SK-N-SH (cell line): ENCODE measurements at regions not wholly inside any gene's neighbourhood (a gene's known extent, or its start where the extent isn't known, plus 50 kb on each side); places are given as distances from the start of the nearest gene placed in this dataset.

Experiments
- CTCF ChIA-PET: fragments of 300-600, 350-600 bp; formaldehyde crosslinking; extraction: SDS; loops from one replicate; lab custom pipeline; 2021; lab: Yijun Ruan, JAX
- POLR2A ChIA-PET: fragments of 350-600 bp; sonication (Branson Sonifier 250); formaldehyde crosslinking; extraction: SDS; loops from one replicate; lab custom pipeline; 2020; ENCODE audit warnings: antibody characterized with exemption, inconsistent platforms; lab: Yijun Ruan, JAX
- DNase-seq: peaks from one replicate; pipeline ENCODE4 v3.0.0; 2012
- H2AFZ ChIP-seq: fragments of 200-600 bp; sonication (generic); 2 replicates; pipeline ENCODE4 v1.8.1; 2016; ENCODE audit warnings: antibody characterized with exemption, mild to moderate bottlenecking, low read depth
- H3F3A ChIP-seq: fragments of 200-600 bp; sonication (generic); replicated peaks from 2 replicates; pipeline ENCODE3; 2016; ENCODE audit warnings: antibody characterized with exemption, mild to moderate bottlenecking; ENCODE audit not compliant: insufficient read depth
- H3K27ac ChIP-seq, 2 experiments: fragments of 200-500 bp in 1 of 2; fragments of 200-600 bp in 1 of 2; sonication (Bioruptor generic) in 1 of 2; sonication (generic), shearing (Covaris generic) in 1 of 2; 2 replicates each; pipeline versions ENCODE4 v1.5.1 to v1.6.1; 2014 to 2016; ENCODE audit warnings: low read depth in 2 of 2, inconsistent platforms in 1 of 2, low read length in 1 of 2, mild to moderate bottlenecking in 1 of 2, mixed read lengths in 1 of 2
- H3K27me3 ChIP-seq: fragments of 200-600 bp; sonication (generic), shearing (Covaris generic); 2 replicates; pipeline ENCODE4 v1.6.1; 2016; ENCODE audit warnings: mixed run types; ENCODE audit not compliant: insufficient read depth
- H3K36me3 ChIP-seq, 2 experiments: fragments of 200-500 bp in 1 of 2; fragments of 200-600 bp in 1 of 2; sonication (Bioruptor generic) in 1 of 2; sonication (generic) in 1 of 2; replicated peaks in 1 of 2; 2 replicates each; pipeline versions ENCODE3 to v1.5.1; 2014 to 2016; ENCODE audit warnings: low read length in 1 of 2, mild to moderate bottlenecking in 1 of 2; ENCODE audit not compliant: insufficient read depth in 2 of 2, control insufficient read depth in 1 of 2
- H3K4me1 ChIP-seq, 2 experiments: fragments of 200-500 bp in 1 of 2; fragments of 200-600 bp in 1 of 2; sonication (Bioruptor generic) in 1 of 2; sonication (generic), shearing (Covaris generic) in 1 of 2; 2 replicates each; pipeline versions ENCODE4 v1.5.1 to v1.6.1; 2014 to 2016; ENCODE audit warnings: low read depth in 1 of 2, low read length in 1 of 2, mixed run types in 1 of 2; ENCODE audit not compliant: insufficient read depth in 2 of 2, control insufficient read depth in 1 of 2
- H3K4me2 ChIP-seq: fragments of 200-600 bp; sonication (generic), shearing (Covaris generic); 2 replicates; pipeline ENCODE4 v1.6.1; 2017; ENCODE audit warnings: mixed run types
- H3K4me3 ChIP-seq, 2 experiments: fragments of 200-500 bp in 1 of 2; fragments of 200-600 bp in 1 of 2; sonication (Bioruptor generic) in 1 of 2; sonication (generic), shearing (Covaris generic) in 1 of 2; 2 replicates each; pipeline versions ENCODE4 v1.5.1 to v1.8.1; 2014 to 2016; ENCODE audit warnings: low read depth in 2 of 2, inconsistent platforms in 1 of 2, low read length in 1 of 2, mild to moderate bottlenecking in 1 of 2, mixed read lengths in 1 of 2, moderate library complexity in 1 of 2
- H3K79me2 ChIP-seq: fragments of 200-600 bp; sonication (generic); 2 replicates; pipeline ENCODE4 v1.8.1; 2017; ENCODE audit warnings: mild to moderate bottlenecking; ENCODE audit not compliant: insufficient read depth
- H3K9ac ChIP-seq: fragments of 200-600 bp; sonication (generic); 2 replicates; pipeline ENCODE4 v1.6.1; 2017; ENCODE audit warnings: mixed run types
- H3K9me2 ChIP-seq: fragments of 200-600 bp; sonication (generic); 2 replicates; pipeline ENCODE4 v1.6.1; 2017; ENCODE audit warnings: mixed run types
- H3K9me3 ChIP-seq: fragments of 200-600 bp; sonication (generic); 2 replicates; pipeline ENCODE4 v1.6.1; 2017; ENCODE audit warnings: mixed run types, mild to moderate bottlenecking, moderate library complexity
- H4K20me1 ChIP-seq: fragments of 200-600 bp; sonication (generic); 2 replicates; pipeline ENCODE4 v1.6.1; 2017; ENCODE audit warnings: mild to moderate bottlenecking, mixed run types; ENCODE audit not compliant: insufficient read depth
- CHD2 ChIP-seq: fragments of 150-350 bp; IDR thresholded peaks from 2 replicates; pipeline ENCODE4 v1.6.1; 2018; ENCODE audit warnings: low read length; ENCODE audit not compliant: partially characterized antibody
- ELF1 ChIP-seq: IDR thresholded peaks from 2 replicates; pipeline ENCODE4 v1.4.0; 2012
- EP300 ChIP-seq, 2 experiments: IDR thresholded peaks; 2 replicates each; pipeline versions ENCODE4 v1.4.0 to v1.6.1; 2012; ENCODE audit warnings: borderline replicate concordance in 1 of 2, low read depth in 1 of 2, low read length in 1 of 2
- GABPA ChIP-seq: IDR thresholded peaks from 2 replicates; pipeline ENCODE4 v1.4.0; 2012; ENCODE audit warnings: low read depth, mild to moderate bottlenecking
- MEF2A ChIP-seq: IDR thresholded peaks from 2 replicates; pipeline ENCODE4 v1.4.0; 2012; ENCODE audit warnings: low read depth, borderline replicate concordance
- NFIC ChIP-seq: IDR thresholded peaks from 2 replicates; pipeline ENCODE4 v1.4.0; 2012; ENCODE audit warnings: borderline replicate concordance
- NRF1 ChIP-seq: IDR thresholded peaks from 2 replicates; pipeline ENCODE4 v1.6.1; 2012; ENCODE audit warnings: low read depth, mild to moderate bottlenecking, low read length
- POLR2AphosphoS5 ChIP-seq: IDR thresholded peaks from 2 replicates; pipeline ENCODE4 v1.6.1; 2012; ENCODE audit warnings: low read depth, low read length
- RCOR1 ChIP-seq: fragments of 150-350 bp; IDR thresholded peaks from 2 replicates; pipeline ENCODE4 v1.6.1; 2017; ENCODE audit warnings: antibody characterized with exemption, low read length
- RFX5 ChIP-seq: IDR thresholded peaks from 2 replicates; pipeline ENCODE4 v1.6.1; 2012; ENCODE audit warnings: mild to moderate bottlenecking, improper control_type of control experiment, low read length
- RXRA ChIP-seq: IDR thresholded peaks from 2 replicates; pipeline ENCODE4 v1.4.0; 2012; ENCODE audit warnings: low read depth, mild to moderate bottlenecking, borderline replicate concordance
- SIN3A ChIP-seq: IDR thresholded peaks from 2 replicates; pipeline ENCODE4 v1.6.1; 2012; ENCODE audit warnings: low read depth, mild to moderate bottlenecking, low read length, moderate library complexity, borderline replicate concordance
- SMC3 ChIP-seq: IDR thresholded peaks from 2 replicates; pipeline ENCODE4 v1.6.1; 2012; ENCODE audit warnings: low read depth, low read length, improper control_type of control experiment
- TCF12 ChIP-seq: IDR thresholded peaks from 2 replicates; pipeline ENCODE4 v1.4.0; 2012
- TEAD4 ChIP-seq: IDR thresholded peaks from 2 replicates; pipeline ENCODE4 v1.4.0; 2012; ENCODE audit warnings: mild to moderate bottlenecking, borderline replicate concordance; ENCODE audit not compliant: insufficient read depth
- YY1 ChIP-seq: IDR thresholded peaks from 2 replicates; pipeline ENCODE4 v1.4.0; 2012; ENCODE audit warnings: low read depth, mild to moderate bottlenecking
- WGBS: methylation state at CpG from one replicate; pipeline ENCODE4 v1.1.6; 2017; ENCODE audit warnings: low lambda C conversion rate; 5-methylcytosine and 5-hydroxymethylcytosine counted together
- TF ChIP-seq, protein P1 (sequence below): IDR thresholded peaks from 2 replicates; pipeline ENCODE4 v1.4.0; 2012; ENCODE audit warnings: low read depth, borderline replicate concordance
- TF ChIP-seq, protein P2 (sequence below): fragments of 150-350 bp; IDR thresholded peaks from 2 replicates; pipeline ENCODE4 v1.6.1; 2016; ENCODE audit warnings: mild to moderate bottlenecking, low read depth, low read length
- TF ChIP-seq, protein P3 (sequence below): fragments of 200-600 bp; sonication (generic); IDR thresholded peaks from 2 replicates; pipeline ENCODE4 v1.6.1; 2017; ENCODE audit warnings: antibody characterized with exemption, mild to moderate bottlenecking, moderate library complexity

DNA sequence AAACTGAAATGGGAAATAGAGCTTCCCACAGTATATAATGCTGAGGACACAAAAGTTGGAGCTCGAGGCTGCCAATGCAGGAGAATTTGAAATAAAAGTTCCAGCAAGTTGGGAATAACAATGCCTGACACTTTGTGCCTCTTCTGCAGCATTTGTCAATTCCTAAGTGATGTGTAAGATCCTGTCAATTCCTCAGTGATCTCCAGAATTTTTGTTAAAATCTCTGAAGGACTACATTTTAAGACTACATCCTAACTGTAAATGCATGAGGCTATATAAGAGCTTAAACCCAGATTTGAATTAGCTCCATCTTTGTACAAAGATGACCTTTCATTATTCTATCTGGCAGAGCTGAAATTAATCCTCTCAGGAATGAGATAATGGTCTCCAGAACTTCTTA is 208.2 kb downstream of the COL12A1 start:
- H3K9ac ChIP-seq: no peak overlapping the region
- TF ChIP-seq CHD2: no peak
- TF ChIP-seq ELF1: no peak
- TF ChIP-seq SIN3A: no peak
- no peak for TF ChIP-seq MEF2A
- no peak for TF ChIP-seq YY1
- no peak for TF ChIP-seq SMC3
- no peak for TF ChIP-seq NRF1
- TF ChIP-seq, all 33 proteins: peak for 0
- Histone ChIP-seq H3K27ac (no peak overlapping the region), H3K9me2 (0 out of 2 replicates have a peak, but pooled peaks cover 3% of the 10 kb centered on the region), H2AFZ (no peak overlapping the region), H3K4me3 (no peak overlapping the region), H3K36me3 (peaks cover 0 to 4% of the 10 kb centered on the region in 2 experiments), H3K4me1 (no peaks in the 10 kb centered on the region), H3K27me3 (no peaks in the 10 kb centered on the region), H3K79me2 (no peaks in the 10 kb centered on the region), H3K9me3 (no peaks in the 10 kb centered on the region), H4K20me1 (no peaks in the 10 kb centered on the region), H3K4me2 (no peak overlapping the region), H3F3A (no peaks in the 10 kb centered on the region)
- POLR2A ChIA-PET: no interaction called here
- CTCF ChIA-PET: no interaction called here
- DNase-seq: no peak
- 0% methylated on average over 1 of the region's 1 CpG for WGBS

DNA sequence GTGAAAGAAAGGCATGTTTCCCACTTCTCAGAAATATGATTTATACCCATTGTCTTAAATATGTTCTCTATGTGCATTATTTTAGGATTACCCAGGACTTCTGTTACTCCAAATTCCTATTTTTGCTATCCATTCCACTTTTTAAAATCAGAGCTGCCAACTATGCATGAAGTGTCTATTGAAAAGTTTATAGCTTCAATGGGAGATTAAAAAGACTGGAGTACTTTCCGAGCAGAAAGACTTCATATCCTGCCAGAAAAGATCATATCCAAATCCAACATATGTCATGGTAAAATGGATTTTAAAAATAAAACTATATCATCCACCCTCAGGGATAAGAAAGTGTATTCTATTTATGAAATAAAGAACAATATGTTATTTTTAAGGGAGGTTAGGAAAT is 212.7 kb downstream of the COL12A1 start:
- Histone ChIP-seq H3K4me2 (no peak overlapping the region), H3K79me2 (no peaks in the 10 kb centered on the region), H3K4me3 (no peak overlapping the region), H3K9ac (no peak overlapping the region), H3F3A (no peaks in the 10 kb centered on the region), H4K20me1 (no peaks in the 10 kb centered on the region), H3K9me3 (no peaks in the 10 kb centered on the region), H3K4me1 (no peaks in the 10 kb centered on the region), H3K27ac (no peak overlapping the region), H3K36me3 (no peaks in the 10 kb centered on the region), H2AFZ (no peak overlapping the region), H3K27me3 (no peaks in the 10 kb centered on the region), H3K9me2 (no peaks in the 10 kb centered on the region)
- CTCF ChIA-PET: no interaction called here
- POLR2A ChIA-PET: no interaction called here
- 11% methylated on average over 1 of the region's 1 CpG for WGBS
- no peak for DNase-seq
- TF ChIP-seq RXRA (no peak), TCF12 (no peak), YY1 (no peak)

DNA sequence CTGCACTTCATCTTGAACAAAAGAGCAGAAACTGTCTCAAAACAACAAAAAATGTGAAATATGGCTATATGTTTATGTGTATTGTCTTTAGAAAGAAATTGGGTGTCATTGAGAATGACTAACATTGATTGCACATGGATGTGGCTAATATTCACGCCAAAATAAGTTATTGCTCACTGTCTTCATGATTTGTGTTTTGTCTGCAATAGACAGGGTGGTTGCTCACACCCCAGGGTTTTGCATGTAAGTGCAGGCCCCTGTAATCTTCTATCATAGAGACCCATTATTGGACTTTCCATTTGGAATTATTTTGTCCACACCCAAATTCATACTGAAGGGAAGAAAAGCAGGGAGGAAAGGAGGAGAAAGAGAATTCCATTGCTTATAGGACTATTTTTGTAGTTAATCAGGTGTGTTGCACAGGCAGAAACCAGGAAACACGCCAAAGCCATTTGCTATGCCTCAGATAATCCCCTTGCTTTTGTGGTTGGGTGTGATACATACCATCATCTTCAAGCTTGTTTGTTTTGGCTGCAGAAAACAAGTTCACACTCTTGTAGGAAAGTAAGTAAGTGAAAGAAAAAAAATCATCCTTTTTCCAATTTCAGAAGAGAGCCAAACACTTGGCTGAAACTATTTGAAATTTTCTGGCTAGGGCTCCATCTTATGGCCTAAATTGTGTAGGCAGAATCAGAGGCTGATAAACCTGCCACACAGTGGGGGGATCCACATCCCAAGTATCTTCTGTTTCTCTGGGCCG is 214.1 kb downstream of the COL12A1 start:
- no peak overlapping the region for H3K4me2 ChIP-seq
- no peaks in the 10 kb centered on the region for H3K79me2 ChIP-seq
- no peaks in the 10 kb centered on the region for H3K4me1 ChIP-seq
- H3K36me3 ChIP-seq: no peaks in the 10 kb centered on the region
- H3K9ac ChIP-seq: no peak overlapping the region
- WGBS: 19% methylated on average over 3 of the region's 3 CpGs
- DNase-seq: no peak
- H3K9me2 ChIP-seq: no peaks in the 10 kb centered on the region
- ChIA-PET POLR2A (no interaction called here), CTCF (no interaction called here)
- no peak overlapping the region for H3K27ac ChIP-seq
- no peak overlapping the region for H2AFZ ChIP-seq
- H3K9me3 ChIP-seq: no peaks in the 10 kb centered on the region
- no peaks in the 10 kb centered on the region for H3K27me3 ChIP-seq
- no peaks in the 10 kb centered on the region for H3F3A ChIP-seq
- no peak for TF ChIP-seq SMC3
- TF ChIP-seq, protein P1, sequence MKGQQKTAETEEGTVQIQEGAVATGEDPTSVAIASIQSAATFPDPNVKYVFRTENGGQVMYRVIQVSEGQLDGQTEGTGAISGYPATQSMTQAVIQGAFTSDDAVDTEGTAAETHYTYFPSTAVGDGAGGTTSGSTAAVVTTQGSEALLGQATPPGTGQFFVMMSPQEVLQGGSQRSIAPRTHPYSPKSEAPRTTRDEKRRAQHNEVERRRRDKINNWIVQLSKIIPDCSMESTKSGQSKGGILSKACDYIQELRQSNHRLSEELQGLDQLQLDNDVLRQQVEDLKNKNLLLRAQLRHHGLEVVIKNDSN: no peak
- TF ChIP-seq EP300 (IDR thresholded peaks at IDR 0.05; ENCODE audit: borderline replicate concordance in 1 of 2, low read depth in 1 of 2, low read length in 1 of 2): no peak
- TF ChIP-seq, protein P2, sequence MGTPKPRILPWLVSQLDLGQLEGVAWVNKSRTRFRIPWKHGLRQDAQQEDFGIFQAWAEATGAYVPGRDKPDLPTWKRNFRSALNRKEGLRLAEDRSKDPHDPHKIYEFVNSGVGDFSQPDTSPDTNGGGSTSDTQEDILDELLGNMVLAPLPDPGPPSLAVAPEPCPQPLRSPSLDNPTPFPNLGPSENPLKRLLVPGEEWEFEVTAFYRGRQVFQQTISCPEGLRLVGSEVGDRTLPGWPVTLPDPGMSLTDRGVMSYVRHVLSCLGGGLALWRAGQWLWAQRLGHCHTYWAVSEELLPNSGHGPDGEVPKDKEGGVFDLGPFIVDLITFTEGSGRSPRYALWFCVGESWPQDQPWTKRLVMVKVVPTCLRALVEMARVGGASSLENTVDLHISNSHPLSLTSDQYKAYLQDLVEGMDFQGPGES: no peak
- TF ChIP-seq MEF2A: no peak
- TF ChIP-seq NRF1: no peak
- TF ChIP-seq GABPA: no peak
- TF ChIP-seq, protein P3, sequence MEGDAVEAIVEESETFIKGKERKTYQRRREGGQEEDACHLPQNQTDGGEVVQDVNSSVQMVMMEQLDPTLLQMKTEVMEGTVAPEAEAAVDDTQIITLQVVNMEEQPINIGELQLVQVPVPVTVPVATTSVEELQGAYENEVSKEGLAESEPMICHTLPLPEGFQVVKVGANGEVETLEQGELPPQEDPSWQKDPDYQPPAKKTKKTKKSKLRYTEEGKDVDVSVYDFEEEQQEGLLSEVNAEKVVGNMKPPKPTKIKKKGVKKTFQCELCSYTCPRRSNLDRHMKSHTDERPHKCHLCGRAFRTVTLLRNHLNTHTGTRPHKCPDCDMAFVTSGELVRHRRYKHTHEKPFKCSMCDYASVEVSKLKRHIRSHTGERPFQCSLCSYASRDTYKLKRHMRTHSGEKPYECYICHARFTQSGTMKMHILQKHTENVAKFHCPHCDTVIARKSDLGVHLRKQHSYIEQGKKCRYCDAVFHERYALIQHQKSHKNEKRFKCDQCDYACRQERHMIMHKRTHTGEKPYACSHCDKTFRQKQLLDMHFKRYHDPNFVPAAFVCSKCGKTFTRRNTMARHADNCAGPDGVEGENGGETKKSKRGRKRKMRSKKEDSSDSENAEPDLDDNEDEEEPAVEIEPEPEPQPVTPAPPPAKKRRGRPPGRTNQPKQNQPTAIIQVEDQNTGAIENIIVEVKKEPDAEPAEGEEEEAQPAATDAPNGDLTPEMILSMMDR: no peak
- no peak for TF ChIP-seq RFX5
- no peak for TF ChIP-seq TCF12
- TF ChIP-seq RXRA: no peak
- no peak for TF ChIP-seq RCOR1
- TF ChIP-seq POLR2AphosphoS5: no peak
- TF ChIP-seq TEAD4: no peak
- TF ChIP-seq YY1: no peak
- no peak for TF ChIP-seq NFIC
- no peak overlapping the region for H3K4me3 ChIP-seq
- no peaks in the 10 kb centered on the region for H4K20me1 ChIP-seq
